ENCODE measurements at regions not wholly inside any gene's neighbourhood (a gene's known extent, or its start where the extent isn't known, plus 50 kb on each side); places are given as distances from the start of the nearest gene placed in this dataset.

- no peaks in the 10 kb centered on the region for H4K20me1 ChIP-seq (ENCODE audit: control insufficient read depth, insufficient read depth, low read depth, low read length)
- no peak for TF ChIP-seq EZH2phosphoT487 (IDR thresholded peaks at IDR 0.05; ENCODE audit: borderline replicate concordance, low read length)
- TF ChIP-seq CTCF (IDR thresholded peaks at IDR 0.05; ENCODE audit: low read depth, low read length, poor library complexity, severe bottlenecking), result no peak
- no peak overlapping the region for H3K4me3 ChIP-seq (ENCODE audit: low read length)
- no peaks in the 10 kb centered on the region for H3K27me3 ChIP-seq (ENCODE audit: control insufficient read depth, low read length)
- peaks cover 1% of the 10 kb centered on the region for H3K4me1 ChIP-seq (ENCODE audit: control insufficient read depth, low read length)
- no peak overlapping the region for H3K4me2 ChIP-seq (ENCODE audit: low read length)
- H3K27ac ChIP-seq (ENCODE audit: low read depth, low read length), result no peak overlapping the region
- no peaks in the 10 kb centered on the region for H3K9me2 ChIP-seq (replicated peaks; ENCODE audit: control insufficient read depth, low read length)
- H3K36me3 ChIP-seq (ENCODE audit: control insufficient read depth, low read length), result no peaks in the 10 kb centered on the region
- no peaks in the 10 kb centered on the region for H3K79me2 ChIP-seq (ENCODE audit: control insufficient read depth, low read length)
- no peaks in the 10 kb centered on the region for H3F3A ChIP-seq (ENCODE audit: control insufficient read depth, insufficient read depth)
- H3K9me3 ChIP-seq (ENCODE audit: control insufficient read depth, insufficient read depth, low read length), result no peaks in the 10 kb centered on the region
Observed at GRCh38 chr4:152074573-152074972, 313.8 kb upstream of the GATB start.

GRCh38 chr4:152074088-152074437 is 313.3 kb upstream of the GATB start:
- H3K79me2 ChIP-seq (ENCODE audit: control insufficient read depth, low read length), result no peaks in the 10 kb centered on the region
- no peaks in the 10 kb centered on the region for H3K36me3 ChIP-seq (ENCODE audit: control insufficient read depth, low read length)
- H3K9me2 ChIP-seq (replicated peaks; ENCODE audit: control insufficient read depth, low read length), result no peaks in the 10 kb centered on the region
- TF ChIP-seq EZH2phosphoT487 (IDR thresholded peaks at IDR 0.05; ENCODE audit: borderline replicate concordance, low read length) (no peak), CTCF (IDR thresholded peaks at IDR 0.05; ENCODE audit: low read depth, low read length, poor library complexity, severe bottlenecking) (no peak)
- H3K27ac ChIP-seq (ENCODE audit: low read depth, low read length), result no peak overlapping the region
- no peaks in the 10 kb centered on the region for H4K20me1 ChIP-seq (ENCODE audit: control insufficient read depth, insufficient read depth, low read depth, low read length)
- H3K4me3 ChIP-seq (ENCODE audit: low read length), result no peak overlapping the region
- H3K9me3 ChIP-seq (ENCODE audit: control insufficient read depth, insufficient read depth, low read length), result no peaks in the 10 kb centered on the region
- no peaks in the 10 kb centered on the region for H3K27me3 ChIP-seq (ENCODE audit: control insufficient read depth, low read length)
- H3K4me1 ChIP-seq (ENCODE audit: control insufficient read depth, low read length), result no peaks in the 10 kb centered on the region
- H3K4me2 ChIP-seq (ENCODE audit: low read length), result no peak overlapping the region
- no peaks in the 10 kb centered on the region for H3F3A ChIP-seq (ENCODE audit: control insufficient read depth, insufficient read depth)

GRCh38 chr4:152073351-152074087 is 312.7 kb upstream of the GATB start:
- Histone ChIP-seq H3K27me3 (ENCODE audit: control insufficient read depth, low read length) (no peaks in the 10 kb centered on the region), H3K27ac (ENCODE audit: low read depth, low read length) (no peak overlapping the region), H3K4me1 (ENCODE audit: control insufficient read depth, low read length) (no peaks in the 10 kb centered on the region), H3K4me2 (ENCODE audit: low read length) (no peak overlapping the region), H3K9me3 (ENCODE audit: control insufficient read depth, insufficient read depth, low read length) (no peaks in the 10 kb centered on the region), H3K4me3 (ENCODE audit: low read length) (no peak overlapping the region), H3K36me3 (ENCODE audit: control insufficient read depth, low read length) (no peaks in the 10 kb centered on the region), H3F3A (ENCODE audit: control insufficient read depth, insufficient read depth) (no peaks in the 10 kb centered on the region), H3K79me2 (ENCODE audit: control insufficient read depth, low read length) (no peaks in the 10 kb centered on the region), H3K9me2 (replicated peaks; ENCODE audit: control insufficient read depth, low read length) (no peaks in the 10 kb centered on the region), H4K20me1 (ENCODE audit: control insufficient read depth, insufficient read depth, low read depth, low read length) (no peaks in the 10 kb centered on the region)
- TF ChIP-seq EZH2phosphoT487 (IDR thresholded peaks at IDR 0.05; ENCODE audit: borderline replicate concordance, low read length) (no peak), CTCF (IDR thresholded peaks at IDR 0.05; ENCODE audit: low read depth, low read length, poor library complexity, severe bottlenecking) (no peak)

Measured in DOHH2 (cell line).